Kasumi-1 (cell line): ENCODE measurements at regions not wholly inside any gene's neighbourhood (a gene's known extent, or its start where the extent isn't known, plus 50 kb on each side); places are given as distances from the start of the nearest gene placed in this dataset.

Source experiments
- DNase-seq, 2 experiments: peaks; one replicate each; lab custom pipeline; 2025; lab: John Stamatoyannopoulos, UW

DNA sequence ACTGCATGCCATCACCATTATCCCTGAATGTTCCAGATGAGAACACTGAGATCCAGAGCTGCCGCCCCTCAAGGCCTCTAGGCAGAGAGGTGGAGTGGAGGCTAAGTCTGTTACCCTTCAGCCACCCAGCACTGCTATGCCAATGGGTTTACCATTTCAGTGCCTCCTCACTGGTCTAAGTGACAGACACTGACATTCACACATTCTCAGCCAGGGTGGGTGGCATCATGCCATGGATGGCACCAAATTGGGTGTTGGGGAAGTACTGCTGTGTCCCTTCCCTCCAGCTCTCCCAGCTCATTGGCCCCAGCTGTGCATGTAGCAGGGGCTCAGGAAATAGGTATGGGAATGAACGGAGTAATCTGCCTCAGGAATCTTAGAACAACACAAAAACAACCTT is 96.8 kb upstream of the PLET1 start:
- DNase-seq = no peak

DNA sequence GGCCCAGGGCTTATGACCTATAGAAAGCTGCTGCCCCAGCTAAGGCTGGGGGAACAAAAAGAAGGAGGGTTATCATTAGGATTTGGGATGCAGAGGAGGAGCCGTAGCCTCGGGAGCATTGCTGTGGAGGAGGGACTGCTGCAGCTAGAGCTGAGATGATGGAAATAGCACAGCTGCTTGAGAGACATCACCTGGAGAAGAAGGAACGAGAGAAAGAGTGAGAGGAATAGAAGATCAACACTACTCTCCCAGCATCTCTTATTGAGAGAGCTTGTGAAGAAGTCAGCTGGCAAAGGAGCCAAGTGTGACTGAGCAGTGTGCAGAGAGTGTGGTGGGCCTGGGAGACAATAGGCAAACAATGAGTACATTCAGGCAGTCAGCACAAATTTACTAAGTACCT is 100.7 kb upstream of the PLET1 start:
- DNase-seq = no peak

DNA sequence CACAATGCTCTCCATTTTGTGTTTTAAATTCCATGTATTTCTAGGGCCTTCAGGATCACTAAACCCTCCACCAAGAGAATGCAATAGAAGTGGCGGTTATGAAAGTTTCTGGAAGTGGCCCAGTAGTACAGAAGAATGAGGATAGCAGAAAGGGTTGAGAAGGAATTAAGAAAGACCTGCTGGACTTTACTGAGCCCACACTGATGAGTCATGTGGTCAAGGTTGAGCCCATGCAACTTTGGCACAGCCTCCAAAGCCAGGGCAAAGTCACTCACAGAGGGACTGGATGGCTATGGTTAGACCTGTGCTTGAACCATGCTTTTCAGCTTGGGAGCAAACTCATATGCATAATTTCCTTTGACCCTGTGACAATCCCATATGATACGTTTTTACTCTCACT is 102.9 kb upstream of the PLET1 start:
- no peak for DNase-seq

DNA sequence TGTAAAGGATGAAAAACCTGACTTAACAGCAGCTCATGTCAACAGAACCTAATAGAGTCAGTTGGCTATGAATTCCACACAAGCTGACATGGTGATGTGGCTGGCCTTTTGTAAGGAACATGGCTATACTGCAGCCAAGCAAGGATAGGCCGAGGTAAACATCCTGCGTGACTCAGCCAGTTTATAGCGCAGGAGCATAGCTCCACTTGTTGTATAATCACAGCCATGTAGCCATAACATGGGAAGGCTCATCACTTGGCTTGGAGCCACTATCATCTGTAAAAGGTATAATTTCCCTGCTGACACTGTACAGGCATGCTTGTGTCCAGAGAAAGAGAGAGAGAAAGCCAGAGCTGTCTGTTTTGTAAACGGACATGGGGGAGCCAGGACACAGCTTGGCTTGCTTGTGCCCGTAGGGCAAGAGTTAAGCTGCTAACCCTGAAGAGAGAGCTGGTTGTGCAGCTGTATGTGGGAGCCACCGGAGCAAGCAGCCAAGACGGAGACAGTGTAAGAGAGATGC is 104.4 kb upstream of the PLET1 start:
- DNase-seq = no peak

DNA sequence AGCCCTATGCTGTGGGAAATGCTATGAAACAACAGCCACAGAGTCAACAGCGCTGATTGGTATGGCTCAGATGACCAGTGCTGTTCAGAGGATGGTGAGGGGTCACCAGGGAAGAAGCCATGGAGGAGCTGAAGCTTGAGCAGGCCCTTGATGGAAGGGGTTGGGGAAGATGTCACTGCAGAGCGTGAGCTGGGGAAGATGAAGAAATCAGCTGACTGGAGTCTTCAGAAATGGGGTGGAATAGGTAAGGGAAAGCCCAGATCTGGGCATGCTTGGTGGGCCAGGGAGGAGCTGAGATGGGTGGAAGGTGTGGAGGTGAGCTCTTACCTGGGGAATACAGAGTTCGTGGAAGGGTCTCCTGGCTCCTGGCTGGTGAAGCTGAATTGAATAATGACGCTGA is 105.4 kb upstream of the PLET1 start:
- no peak for DNase-seq

DNA sequence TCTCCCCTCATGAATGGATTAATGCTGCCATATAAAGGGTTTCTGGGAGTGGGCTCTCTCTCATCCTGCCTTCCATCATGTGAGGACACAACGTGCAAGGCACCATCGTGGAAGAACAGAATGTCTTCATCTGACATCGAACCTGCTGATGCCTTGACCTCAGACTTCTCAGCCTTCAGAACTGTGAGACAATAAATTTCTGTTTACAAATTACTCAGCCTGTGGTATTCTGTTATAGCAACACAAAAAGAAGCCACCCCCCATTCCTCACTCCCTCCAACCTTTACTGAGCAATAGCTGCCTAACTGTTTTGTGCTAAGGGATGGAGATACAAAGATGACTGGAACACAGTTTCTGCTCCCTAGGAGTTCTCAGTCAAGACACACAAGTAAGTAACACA is 106.1 kb upstream of the PLET1 start:
- DNase-seq = no peak

DNA sequence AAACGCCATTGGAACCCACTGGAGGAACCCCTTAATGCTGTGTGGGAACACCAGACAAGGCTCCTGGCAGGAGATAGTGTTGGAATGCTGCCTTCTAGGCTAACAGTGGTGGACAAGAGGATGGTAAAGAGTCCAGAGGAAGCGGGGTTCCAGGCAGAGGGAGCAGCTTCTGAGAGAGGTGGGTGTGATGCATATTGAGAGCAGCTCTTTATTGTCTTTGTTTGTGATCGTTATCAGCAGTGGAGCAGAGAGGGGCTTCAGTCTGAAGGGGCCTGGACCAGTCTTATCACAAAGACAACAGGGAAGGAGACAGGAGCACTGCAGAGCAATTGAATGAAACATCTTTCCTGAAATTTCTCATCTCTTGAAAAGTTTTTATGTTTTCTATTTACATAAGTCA is 106.8 kb upstream of the PLET1 start:
- no peak for DNase-seq

DNA sequence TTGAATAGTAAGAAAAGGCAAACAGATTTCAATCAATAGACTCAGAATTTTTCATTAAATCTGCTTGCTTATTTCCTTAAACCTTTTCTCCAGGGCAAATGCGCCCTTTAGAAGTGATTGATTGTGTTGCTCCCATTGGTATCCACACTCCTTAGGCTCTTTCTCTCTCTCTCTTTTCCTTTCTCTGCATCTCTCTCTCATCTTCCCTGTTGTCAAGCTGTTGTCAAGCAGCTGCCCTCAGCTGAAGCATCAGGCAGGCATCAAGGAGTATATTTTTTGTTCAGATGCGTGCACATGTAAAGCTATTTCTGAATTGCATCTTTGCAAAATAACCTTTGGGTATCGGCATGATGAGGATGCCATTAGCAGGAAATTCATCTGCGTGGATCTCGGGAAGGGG is 107.2 kb upstream of the PLET1 start:
- DNase-seq = no peak

DNA sequence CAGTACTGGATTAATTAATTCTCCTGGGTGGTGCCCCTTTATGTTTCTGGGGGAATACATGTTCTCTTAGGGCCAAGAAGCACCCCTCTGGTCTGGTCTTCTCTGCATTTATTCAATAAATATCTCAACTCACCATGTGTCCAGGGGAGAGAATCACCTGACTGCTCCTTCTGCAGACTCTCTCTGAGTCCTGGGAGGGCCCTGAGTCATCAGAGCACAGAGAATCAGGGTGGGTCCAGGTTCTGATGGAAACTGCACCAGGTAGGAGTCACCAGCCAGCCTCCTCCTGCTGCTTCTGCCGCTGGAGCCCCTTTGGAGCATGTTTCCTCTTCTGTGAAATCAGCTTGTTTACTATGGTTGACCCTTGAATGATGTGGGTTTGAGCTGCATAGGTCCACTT is 107.7 kb upstream of the PLET1 start:
- DNase-seq = no peak

DNA sequence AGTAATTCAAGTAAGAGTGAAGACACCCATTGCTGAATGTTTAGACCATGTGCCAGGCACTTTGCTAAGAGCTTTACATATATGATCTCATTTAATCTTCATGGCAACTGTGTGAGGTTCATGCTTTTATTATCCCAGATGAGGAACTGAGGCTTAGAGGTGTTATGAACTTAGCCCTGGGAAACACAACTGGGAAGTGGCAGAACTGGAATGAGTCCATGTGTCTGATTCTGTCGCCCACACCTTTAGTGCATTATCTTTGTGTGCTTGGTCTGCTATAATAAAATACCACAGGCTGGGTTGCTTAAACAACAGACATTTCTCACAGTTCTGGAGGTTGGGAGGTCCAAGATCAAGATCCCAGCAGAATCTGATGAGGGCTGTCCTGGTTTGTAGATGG is 108.7 kb upstream of the PLET1 start:
- no peak for DNase-seq

DNA sequence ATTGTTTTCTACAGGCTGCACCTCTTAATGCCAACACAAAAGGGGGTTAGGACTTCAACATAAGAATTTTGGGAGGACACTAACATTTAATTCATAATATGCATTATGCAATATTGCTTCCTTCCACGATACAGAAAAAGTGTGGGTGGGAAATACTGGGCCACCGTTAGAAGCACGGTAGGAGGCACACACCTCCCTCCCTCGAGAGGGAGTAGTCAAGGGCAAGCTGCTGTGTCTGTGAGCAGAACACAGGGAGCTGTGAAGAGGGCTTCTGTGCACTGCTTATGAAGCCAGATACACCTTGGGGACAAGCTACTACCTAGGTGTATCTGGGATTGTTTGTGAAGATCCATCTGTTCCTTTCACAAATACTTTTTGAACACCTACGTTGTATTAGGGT is 109.3 kb upstream of the PLET1 start:
- DNase-seq = no peak

DNA sequence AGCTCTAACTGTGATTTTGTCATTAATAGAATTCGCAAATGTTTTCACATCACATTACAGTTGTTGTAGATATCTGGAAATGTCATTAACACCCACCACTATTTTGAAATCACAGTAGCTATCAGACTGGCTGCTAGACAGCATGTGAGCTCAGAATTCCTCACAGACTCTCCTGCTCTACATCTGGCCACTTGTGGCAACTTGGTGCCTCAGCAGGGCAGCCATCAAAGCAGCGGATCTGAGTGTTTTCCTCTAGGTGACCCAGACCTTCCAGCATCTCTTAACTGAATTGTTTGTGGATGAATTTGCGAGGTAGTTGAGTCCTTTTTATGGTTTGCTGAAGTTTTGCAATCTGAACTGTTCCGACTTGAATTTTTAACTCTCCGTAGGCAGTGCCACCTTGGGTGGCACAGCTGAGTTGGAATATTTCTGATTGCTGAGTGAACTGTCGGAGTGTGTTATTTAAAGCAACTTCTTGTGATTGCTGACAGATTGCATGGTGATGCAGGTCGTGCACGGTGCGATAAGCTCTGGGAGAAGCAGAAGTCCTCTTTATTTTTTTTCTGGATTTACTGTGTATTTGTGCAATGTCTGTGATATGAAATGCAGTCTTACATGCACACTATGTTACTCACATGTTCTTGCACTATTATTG is 114.0 kb upstream of the PLET1 start:
- no peak for DNase-seq

DNA sequence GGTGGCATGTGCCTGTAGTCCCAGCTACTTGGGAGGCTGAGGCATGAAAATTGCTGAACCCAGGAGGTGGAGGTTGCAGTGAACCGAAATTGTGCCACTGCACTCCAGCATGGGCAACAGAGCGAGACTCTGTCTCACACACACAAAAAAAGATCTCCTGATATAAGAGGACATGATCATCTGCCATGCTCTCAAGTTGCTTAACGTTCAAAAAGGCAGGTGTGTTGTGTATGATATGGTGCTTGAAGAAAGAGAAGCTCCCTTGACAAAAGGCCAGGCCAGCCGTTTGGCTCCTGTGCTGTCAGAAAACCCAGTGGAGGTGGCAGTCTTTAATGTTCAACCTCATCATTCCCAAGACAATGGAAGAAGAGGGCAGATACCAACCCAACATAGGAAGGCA is 117.3 kb upstream of the PLET1 start:
- DNase-seq = no peak

DNA sequence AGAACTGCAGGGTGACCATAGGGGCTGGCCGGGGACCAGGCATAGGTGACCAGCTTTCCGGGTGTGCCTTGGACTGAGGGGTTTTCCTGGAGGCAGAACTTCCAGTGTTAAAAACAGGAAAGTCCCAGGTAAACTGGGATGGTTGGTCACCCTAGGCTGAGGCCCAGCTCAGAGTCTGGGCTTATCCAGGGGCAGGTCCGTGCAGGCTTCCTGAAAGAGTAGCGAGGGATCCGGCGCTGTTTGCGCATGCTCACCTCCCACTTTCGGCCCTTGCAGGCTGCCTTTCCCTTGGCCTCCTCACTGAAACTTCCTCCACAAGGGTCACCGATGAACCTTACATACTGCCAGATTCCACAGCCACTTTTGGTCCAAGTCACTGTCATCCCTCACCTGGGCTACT is 119.8 kb upstream of the PLET1 start:
- no peak for DNase-seq

DNA sequence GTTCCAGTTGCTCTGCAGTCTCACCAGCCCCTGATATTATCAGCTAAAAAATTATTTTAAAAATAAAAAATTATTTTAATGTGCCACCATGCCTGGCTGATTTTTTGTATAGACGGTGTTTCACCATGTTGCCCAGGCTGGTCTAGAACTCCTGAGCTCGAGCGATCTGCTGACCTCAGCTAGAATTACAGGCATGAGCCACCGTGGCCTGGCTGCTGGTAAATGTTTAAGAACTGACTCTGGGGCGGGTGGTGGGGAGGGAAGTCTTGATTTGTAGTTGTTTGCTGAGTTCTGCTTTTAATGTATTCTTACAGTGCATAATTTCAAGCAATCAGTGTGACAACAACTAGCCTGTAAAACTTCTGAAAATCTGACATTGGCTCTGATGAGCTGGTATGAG is 120.9 kb upstream of the PLET1 start:
- no peak for DNase-seq

DNA sequence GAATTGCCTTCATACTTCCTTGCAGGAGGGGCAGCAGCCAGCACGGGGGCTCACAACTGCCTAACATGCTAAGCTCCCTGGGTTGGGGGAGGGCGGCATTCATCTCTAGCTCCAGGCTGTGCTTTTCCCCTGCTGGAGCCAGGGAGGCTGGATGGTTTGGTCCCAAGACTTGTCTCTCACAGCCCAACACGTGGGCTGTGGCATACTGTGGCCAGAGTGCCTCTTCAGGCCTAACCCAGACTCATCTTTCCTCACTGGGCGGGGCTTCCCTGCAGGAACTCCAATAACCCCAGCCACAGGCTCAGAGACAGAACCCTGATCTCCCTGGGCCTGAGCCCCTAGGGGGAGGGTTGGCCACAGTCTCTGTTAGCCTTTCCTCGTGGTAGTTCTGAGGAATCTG is 121.9 kb upstream of the PLET1 start:
- DNase-seq = no peak

DNA sequence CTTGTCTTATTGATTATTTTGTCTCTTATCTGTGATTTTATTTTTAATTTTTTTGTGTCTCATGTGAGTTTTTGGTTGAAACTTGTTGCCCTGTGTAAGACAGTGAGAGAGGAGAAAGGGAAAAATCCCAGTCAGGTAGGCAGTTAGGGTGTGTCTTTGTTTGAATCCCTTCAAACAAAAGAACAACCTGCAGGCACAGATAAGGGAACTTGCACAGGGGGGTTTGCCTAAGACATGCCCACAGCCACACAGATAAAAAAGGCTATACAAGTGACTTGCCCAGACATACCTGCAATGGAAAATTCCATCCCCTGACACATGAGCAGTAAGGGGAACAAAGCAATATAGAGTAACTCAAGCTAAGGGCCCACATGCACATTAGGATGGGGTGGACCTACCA is 127.8 kb upstream of the PLET1 start:
- DNase-seq = no peak

DNA sequence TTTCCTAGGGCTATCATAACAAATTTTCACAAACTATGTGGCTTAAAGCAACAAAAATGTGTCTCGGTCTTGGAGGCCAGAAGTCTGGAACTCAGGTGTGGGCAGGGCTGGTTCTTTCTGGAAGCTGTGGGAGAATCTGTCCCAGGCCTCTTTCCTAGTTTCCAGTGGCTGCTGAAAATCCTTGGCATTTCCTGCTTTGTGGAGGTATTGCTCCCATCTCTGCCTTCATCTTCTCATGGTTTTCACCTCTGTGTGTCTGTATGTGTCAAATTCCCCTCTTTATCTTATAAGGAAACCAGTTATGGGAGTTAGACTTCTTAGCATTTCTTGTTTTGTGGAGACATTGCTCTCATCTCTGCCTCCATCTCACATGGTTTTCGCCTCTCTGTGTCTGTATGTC is 130.4 kb upstream of the PLET1 start:
- DNase-seq = no peak

DNA sequence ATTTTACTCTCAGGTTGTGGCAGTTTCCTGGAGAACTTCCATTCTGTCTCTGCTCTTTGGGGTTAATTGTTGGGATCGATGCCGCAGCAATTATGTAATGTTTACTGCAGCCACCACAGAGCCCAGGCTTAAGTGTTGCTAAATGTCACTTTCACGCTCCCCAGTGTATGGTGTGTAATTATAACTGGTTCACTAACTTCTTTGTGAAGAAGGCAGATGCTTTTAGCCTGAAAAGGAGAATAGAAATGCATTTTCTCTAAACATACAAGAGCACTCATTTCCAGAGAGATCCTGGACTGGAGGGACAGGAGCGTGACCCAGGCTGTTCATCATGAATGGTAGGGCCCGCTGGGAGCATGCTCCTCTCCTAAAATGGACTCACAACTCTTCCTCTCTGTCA is 132.2 kb upstream of the PLET1 start:
- no peak for DNase-seq

DNA sequence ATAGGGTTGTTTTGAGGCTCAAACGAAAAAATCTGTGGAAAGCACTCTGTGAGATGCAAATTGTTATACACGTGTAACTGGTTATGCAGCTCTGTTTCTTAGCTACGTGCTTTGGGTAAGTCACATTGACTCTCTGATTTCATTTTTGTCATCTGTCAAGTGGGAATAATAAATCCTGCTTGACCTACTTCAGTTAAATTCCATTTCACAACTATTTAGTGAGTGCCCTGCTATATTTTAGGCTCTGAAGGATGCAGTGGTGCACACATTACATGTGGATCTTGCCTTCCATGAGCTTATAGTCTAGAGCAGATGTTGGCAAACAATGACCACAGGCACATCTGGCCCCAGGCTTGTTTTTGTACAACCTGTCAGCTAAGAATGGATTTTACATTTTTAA is 133.6 kb upstream of the PLET1 start:
- DNase-seq = no peak

DNA sequence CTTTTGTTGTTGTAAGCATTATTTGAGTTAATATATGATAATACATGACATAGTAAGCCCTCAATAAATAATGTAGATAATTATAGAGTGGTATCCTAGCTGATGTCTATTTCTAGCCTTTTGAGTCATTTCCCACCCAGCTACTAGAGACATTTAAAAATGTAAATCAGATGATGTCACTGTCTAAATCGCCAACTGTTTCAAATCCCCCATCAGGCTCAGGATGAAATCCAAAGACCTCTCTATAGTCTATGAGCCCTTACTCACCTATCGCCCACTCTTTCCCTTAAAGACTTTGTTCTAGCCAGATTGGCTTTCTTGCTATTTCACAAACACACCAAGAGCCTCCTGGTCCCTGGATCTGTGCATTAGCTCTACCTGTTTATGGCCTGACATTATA is 135.4 kb upstream of the PLET1 start:
- DNase-seq = no peak

DNA sequence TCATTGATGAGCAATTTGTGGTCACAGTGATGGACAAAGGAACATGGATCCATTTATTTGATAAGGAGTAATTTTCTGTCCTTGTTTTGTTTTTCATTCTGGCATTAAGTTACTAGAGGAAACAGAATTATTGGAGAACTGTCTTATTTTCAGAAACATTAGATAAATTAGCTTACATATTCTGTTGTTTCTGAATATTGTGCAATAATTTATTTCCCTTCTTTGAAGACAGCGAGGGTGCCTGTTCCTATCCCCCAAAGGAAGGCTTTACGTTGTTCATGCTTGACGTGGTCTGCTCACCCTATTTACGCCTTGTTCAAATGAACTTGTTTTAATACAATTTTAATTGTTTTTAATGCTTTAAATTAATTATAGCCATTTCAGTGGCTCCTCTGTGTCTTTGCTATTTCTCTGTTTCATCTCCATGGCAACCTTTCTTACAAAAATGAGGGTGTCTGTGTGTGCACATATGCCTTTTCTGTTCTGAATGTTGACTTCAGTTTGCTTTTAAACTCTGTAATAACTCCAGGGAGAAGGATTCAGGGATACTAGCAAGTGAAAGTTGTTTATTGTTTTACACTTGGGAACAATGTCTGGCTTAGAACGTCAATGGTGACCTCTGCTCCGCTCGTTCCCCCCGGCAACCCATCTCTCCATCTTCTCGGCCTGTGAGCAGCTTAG is 138.3 kb upstream of the PLET1 start:
- no peak for DNase-seq

DNA sequence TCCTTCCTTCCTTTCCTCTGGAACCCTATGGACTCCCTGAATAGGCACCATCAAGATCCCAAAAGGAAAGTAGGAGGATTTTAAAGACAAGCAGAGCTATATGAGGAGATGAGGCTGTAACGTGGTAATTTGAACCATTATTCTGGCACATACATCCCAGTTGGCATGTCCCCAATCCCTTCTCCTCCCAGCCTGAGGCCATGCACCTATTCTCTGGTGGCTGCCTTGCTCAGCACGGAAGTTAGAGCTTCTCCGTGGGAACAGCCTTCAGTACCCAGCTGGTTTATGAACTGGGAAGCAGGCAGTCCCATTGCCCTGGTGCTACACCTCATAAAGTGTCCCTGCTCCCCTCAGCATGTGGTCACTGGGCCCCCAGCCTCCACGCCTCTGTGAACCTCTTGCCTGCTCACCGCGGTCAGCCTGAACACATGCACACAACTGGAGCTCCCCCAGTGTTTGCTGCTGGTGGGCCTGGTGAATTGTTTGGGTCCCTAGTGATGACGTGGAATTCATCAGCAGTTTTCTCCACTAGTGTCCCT is 139.9 kb upstream of the PLET1 start:
- no peak for DNase-seq
